ENCODE measurements at regions not wholly inside any gene's neighbourhood (a gene's known extent, or its start where the extent isn't known, plus 50 kb on each side); places are given as distances from the start of the nearest gene placed in this dataset.

DNA sequence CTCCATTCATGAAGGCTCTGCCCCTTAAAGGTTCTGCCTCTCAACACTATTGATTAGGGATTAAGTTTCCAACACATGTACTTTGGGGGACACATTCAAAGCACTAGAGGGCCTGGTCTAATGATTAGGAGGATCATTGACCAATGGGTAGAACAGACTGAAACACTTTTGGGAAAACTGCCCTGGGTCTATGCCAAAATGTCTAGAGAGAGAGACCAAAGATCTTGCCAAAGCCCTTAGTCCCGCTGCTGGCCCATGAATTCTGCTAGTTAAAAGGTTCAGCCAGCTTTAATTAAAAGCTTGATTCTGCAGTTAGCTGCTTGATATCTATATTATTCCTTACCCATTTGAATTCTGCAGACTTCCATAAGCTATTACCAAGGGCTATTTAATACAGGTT is 613.2 kb downstream of the SLC4A3 start:
- no peak for DNase-seq

DNA sequence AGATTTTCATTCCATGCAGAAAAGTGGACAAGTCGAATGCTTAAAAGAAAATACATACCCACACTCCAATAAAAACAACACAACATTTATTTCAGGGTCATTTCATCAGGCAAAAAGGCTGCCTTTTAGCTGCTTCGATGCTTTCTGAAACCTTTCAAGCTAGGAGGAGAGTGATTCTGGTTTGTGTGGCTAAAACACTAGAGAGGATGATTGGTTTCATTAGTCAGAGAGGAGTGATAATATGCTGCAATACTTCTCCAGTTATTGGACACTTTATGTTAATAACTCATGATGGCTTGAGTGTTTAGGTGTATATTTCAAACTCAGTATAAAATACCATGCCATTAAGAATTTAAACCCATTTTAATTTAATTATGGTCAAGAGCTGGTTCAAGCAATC is 614.0 kb downstream of the SLC4A3 start:
- no peak for DNase-seq

DNA sequence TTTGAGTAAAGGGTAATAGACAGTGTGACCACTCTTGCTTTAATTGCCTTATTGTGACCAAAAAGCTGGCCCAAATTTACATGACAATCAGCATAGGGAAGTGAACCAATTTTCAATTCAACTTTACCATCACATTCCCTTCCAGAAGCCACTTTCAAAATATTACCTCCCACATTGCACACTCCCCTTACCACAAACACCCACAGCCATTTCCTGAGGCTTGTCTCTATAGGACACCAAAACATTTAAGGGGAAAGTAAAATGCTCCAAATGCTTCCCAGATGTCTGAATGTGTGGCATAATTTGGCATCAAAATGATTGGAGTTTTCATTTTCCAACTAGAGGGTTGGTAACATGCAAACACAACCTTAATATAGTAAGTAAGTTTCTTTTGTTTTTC is 616.1 kb downstream of the SLC4A3 start:
- no peak for DNase-seq

DNA sequence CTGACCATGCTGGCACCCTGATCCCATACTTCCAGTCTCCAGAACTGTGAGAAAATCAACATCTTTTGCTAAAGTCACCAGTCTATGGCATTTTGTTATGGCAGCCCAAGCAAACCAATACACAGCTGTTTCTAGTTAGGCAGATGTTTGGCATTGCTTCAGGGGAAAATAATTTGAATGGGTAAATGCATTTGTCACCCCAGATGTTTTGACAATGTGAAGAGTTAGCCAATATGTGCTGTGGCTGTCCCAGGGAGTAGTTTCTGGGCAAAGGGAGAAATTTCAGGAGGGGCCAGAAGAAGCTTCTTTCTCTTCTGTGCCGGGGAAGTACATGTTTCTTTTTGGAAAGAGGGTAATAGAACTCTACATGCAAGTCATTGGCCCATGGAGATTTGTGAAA is 619.0 kb downstream of the SLC4A3 start:
- DNase-seq: no peak

DNA sequence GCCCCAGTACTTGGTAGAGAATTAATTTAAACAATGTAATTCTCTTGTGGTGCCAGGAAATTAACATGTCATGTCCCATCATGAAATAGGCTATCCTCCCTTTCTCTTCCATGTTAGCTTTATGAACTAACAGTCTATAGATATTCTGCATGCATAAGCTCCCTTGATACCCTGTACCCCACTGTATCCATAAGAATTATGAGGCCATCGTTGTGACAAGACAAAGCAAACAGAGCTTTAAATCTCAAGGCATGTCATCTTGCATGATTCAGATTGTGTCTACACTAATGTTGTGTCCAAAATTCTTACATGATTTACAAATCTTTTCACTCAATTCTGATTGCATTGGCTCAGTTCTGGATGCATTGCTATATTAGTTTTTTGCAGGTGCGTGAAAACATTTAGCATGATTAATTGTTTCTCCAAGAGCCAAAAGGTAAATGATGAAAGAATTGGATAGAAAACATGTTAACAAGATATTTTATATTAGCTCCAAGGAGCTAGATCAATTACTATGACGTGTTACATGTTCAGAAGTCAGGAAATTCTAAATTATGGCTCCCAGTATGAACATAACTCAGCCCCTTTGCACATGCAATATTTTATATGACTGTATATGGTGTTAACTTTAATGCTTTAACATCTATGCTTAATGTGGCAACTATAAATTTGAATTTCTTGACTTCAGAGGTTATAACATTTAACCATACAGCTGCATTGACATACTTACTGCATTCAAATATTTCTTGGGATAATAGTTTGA is 620.3 kb downstream of the SLC4A3 start:
- DNase-seq: no peak

DNA sequence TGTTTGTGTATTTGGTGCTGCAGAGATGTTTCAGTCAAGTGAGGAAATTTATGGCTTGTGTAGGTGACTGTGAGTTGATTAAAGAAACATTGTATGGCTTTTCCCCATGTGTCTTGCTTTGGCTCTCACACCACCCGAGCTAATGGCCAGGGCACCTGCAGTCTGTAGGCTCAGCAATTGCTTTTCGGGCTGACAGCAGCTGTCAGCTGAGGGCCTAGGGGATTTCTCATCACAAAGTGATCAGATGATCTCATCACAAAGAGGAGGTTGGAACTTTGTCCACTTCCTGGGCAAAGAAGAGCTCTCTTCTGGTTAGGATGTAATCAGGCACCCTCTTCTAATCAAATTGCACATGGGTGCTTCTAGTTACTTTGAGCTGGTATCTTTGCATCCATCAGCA is 632.2 kb downstream of the SLC4A3 start:
- DNase-seq: no peak

DNA sequence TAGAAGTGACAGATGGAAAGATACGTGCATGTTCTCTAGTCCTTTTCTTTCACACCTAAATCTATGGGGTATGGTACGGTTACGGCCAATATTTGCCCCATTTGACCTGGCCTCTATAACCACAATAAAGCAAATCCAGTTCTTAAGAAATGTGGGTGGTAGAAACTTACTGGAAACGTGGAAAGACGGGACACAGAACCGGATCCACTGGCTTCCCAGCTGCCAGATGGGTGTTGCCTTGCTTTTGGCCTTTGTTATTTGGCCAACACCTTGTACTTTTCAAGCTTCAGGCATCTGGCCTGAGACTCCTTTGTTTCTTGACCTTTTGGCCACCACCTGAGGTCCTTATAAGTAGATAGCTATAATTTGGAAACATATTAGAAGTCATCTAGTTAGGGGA is 635.9 kb downstream of the SLC4A3 start:
- no peak for DNase-seq

DNA sequence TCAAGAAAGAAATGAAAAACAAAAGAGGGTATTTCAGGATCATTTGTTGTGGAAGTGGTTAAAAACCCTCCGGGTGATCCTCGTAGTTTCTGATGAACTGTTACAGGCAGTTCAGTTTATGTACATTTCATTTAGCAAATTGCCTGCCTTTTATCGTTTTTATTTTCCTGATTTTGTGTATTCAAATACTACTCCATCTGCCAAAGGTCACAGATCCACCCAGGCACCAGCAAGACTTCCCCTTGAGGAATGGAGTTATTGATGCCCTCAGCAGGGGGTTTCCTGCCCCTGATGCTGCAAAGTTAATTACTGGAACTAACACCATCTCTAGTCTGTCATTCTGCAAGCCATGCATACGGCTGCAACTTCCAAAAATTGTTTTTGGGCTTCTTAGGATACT is 641.9 kb downstream of the SLC4A3 start:
- no peak for DNase-seq

DNA sequence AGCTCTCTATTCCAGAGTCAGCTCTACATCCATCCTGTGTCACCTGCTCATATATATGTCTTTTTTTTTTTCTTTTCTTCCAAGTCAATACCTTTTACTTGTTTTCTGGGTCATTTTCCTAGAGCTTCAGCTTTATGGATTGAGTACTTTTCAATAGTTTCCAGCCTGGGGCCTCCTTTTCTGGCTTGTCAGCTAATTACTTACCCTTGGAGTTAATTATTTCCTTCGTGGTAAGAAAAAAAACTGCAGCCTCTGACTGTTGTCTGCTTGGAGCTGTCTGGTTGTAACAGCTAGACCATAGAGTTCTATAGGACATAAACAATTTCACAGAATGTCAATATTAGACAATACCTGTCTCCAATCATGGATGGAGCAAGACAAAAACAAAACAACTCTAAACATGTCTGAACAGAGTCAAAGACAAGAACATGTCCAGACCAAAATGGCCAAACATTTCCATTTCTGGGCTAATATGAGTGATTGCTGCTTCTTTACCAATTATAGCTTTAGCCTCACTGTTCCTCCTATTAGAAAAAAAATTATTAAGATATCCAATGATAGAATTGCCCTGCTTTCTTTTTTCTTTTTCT is 643.1 kb downstream of the SLC4A3 start:
- no peak for DNase-seq

DNA sequence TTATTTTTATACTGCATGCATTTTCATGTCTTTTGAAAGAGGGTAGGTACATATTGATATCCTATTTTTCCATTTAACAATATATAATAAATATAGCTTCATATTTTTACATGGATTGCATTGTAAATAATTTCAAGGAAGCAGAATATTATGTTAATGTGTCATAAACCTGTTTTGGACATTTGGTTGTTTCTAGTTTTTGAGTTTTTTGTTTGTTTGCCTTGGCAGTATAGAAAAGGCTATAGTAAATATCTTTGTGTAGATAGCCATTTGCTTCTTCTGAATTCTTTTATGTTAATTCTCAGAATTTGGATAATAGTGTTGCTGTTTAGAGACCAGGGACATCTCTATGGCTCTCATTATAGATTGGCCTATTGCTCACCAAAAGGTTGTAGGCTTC is 645.2 kb downstream of the SLC4A3 start:
- no peak for DNase-seq

DNA sequence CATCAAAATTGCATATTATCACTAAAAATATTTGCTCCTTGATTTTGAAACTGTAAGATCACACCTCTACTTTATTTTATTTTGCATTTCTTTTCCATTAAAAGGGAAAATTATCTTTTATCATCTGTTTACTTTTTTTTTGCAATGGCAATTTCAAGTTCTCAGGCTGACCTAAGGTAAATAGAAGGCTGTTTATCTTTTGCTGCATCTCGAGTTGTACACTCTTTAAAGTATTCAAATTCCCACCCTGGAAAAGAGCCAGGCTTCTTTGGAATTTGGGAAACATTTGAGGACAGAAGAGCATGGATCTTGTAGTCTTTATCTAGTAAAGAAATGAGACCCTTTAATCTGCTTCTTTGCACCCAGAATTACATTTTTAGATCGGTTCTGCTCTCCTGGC is 645.7 kb downstream of the SLC4A3 start:
- DNase-seq: no peak

DNA sequence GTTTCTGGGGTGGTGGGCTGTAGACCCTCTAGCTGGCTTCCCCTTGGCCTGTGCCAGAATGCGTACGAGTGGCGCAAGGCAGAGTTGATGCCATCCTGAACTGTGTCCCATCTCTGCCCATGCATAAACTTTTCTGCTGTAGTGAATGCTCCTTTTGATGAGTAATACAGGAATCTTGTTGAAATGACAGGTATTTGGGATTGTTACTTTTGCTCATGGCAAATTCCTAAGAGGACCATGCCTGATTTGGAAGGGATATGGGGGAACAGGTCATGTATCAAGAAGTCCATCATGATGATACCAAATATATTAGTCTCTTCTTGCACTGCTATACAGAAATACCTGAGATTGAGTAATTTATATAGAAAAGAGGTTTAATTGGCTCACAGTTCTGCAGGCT is 648.0 kb downstream of the SLC4A3 start:
- no peak for DNase-seq

DNA sequence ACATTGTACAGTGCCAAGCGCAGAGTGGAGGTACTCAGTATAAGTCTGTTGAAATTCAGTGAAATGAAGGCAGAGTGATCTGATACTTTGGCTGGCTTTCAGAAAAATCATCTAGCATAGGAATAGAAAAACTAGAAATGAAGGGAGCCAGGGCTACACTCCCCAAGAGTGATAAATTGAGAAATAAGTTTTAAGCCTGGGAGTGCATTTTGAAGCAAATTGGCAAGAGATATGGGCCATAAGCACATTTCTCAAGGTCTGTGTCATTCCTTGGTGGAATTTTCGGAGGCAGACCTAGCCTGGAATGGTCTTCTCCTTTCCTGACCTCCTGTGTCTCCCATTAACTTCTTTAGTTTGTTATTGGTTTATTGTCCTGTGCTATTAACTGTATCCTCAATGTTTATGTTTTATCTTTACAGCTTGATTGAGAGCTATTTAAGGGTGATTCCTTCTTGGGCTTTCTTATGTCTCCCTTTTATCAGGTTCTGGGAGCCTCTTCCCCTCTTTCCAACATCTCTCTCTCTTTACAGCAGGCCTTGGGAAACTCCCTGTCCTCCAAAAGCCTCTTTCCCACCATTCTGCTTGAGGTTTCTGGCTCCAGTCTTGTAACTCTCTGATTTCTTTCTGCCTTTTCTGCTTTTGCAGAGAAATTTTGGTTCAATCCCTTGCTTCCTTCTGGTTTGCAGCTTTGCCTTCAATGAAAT is 649.5 kb downstream of the SLC4A3 start:
- DNase-seq: no peak

DNA sequence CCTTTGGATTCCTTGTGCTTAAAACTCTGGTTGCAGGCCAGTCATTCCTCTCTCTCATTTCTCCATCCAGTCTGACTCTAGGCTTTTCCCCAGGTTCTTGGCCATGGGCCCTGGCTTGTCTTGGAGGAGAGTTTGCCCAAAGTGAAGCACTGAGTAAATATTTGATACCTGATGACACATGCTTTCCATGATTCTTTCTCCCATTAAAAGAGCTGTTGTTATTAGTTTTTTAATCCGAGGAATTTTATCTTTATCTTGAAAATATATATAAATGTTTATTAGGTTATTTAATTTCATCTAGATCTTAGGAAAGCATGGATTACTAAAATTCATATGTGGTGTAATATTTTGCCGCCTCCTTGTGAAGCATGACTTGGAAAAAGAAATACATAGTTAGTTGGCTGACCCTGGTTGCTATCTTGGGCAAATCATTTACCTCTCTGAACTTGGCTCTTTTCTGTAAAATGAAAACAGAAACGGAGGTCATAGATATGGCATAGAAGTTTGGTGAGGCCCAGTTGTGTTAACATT is 650.1 kb downstream of the SLC4A3 start:
- DNase-seq: no peak

DNA sequence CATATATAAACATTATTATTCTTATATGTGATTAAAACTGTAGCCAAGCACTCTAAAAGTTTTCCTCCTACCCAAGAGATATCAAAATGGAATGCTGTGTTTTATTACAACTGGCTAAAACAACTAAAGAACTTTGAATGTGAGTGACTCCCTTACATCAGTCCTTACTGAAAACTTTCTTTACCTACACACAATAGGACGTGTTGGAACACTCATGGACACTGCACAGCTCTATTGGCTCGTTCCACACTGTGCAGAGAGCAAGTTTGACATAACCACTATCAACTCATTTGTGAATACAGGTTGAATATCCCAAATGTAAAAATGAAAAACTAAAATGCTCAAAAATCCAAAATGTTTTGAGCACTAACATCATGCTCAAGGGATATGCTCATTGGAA is 650.6 kb downstream of the SLC4A3 start:
- no peak for DNase-seq

DNA sequence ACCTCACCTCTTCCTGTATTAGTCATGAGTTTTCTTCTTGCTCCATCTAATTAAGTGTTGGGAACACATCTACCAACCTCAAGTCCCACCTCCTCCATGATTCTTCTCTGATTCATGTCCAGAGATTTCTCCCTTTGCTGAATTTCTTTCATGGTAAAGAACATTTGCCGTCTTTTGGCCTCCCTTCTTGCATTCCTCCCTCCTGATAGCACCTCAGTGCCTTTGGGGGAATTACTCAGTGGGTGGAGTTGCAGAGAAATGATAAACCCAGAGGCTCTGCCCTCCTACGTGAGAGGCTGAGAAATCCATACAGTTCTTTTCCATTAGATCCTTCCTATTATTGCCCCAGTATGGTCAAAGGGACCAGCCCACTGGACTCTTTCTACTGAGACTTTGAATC is 651.9 kb downstream of the SLC4A3 start:
- no peak for DNase-seq

DNA sequence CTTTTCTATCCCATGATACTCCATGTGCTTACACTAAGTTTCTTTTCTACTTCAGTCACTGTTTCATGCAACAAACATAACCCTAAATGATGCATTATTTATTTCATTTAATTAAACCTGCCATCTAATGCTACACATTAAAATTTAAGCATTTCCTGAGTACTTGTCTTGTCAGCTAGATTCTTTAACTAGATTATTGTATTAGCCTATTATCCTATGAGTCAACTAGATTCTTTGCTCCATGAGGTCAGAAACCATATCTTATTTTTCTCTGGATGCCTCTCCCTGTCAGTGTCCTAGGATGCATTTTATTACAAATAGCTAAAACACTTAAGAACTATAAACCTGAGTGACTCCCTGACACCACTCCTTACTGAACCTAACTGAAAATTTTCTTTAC is 652.4 kb downstream of the SLC4A3 start:
- DNase-seq: no peak

DNA sequence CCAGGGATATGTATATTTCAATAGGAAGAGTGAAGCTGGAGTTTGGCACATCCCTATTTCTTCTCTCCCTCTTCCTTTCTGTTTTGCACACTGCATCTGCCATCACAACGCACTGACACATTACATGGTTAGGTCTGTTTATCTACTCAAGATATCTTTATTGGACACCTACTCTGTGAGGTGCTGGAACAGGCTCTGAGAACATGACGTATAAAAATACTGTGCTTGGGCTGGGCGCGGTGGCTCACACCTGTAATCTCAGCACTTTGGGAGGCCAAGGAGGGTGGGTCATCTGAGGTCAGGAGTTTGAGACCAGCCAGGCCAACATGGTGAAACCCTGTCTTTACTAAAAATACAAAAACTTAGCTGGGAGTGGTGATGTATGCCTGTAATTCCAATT is 653.3 kb downstream of the SLC4A3 start:
- DNase-seq: no peak

DNA sequence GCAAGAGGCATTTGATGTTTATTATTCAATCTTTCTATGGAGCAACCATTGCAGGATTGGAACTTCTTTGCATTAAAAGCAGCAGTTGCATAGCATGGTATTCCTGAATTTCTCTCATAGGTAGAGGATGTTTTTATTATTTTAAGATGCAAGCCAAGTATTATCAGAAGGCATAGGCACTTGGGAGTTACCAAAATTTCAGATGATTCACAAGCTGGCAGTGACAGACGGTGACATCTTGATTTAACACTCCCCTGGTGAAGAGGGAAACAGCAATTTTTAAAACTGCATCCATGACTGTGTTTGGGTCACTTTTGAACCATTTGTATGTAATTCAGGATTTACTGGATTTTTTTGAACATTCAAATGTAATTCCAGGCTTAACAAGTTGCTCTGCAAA is 654.3 kb downstream of the SLC4A3 start:
- DNase-seq: no peak

DNA sequence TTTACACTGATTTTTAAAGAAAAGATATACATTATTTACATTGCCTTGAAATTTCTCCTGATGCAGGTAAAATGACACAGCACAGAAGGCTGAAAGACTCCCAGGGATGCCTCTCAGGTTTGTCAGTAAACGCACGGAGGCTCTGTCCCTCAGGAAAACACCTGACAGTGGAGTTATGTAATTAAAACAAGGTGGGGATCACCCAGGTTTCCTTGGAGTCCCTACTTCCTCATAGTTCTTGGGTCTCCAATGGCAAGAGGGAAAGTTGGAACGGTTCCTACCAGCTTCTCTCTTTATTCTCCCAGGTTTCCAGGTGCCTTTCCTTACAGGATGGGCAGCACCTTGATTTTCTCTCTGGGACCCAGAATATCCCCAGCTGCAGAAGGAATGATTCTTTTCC is 654.8 kb downstream of the SLC4A3 start:
- no peak for DNase-seq

DNA sequence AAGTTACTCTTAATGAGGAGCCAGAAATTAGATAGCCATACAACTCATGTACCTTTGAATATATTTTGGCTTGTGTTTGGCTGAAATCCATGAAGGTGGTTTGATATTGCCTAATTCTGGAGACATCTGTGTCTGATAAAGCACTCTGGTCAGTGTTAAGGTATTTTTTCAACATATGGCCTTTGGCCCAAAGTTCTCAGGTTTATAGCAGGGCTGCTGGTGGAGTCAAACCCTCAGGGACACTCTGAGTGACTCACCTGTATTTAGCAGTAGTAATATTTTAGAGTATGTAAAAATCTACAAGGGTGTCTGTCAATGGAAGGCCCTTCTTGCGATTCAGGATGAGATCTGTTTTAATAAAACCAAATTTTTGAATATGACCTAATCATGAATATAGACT is 666.5 kb downstream of the SLC4A3 start:
- DNase-seq: no peak

DNA sequence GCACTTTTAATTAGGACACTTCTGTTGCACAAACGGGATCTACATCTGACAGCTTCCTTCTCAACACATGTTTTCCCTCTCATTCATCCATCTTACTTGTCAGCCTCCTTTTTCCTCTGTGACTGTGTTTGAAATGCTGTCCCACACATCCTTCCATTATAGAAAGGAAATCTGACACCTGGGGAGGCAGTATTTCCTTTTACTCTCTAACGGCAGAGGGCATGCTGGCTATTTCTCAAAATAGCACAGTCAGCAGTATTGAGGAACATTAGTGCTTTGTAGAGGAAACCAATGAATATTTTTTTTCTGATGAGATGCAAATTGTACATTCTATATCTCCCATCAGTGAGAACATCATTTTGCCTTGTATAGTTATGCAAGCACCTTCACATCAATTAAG is 668.7 kb downstream of the SLC4A3 start:
- no peak for DNase-seq

DNA sequence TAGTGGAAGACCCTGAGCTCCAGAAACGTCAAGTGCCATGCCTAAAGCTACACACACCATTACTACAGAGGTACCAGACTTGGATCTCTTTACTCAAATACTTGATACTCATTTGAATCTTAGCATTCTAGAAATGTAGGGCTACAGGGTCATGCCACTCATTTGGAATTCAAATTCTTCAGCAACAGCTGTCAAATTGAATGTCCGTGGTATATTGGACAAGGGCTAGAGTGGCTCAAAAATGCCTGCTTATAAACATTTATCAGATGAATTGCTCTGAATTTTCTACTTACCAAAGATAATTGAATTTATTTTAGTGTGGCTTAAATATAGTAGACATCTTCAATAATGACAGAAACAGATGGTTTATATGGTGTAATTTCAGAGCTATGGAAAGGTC is 669.7 kb downstream of the SLC4A3 start:
- no peak for DNase-seq

DNA sequence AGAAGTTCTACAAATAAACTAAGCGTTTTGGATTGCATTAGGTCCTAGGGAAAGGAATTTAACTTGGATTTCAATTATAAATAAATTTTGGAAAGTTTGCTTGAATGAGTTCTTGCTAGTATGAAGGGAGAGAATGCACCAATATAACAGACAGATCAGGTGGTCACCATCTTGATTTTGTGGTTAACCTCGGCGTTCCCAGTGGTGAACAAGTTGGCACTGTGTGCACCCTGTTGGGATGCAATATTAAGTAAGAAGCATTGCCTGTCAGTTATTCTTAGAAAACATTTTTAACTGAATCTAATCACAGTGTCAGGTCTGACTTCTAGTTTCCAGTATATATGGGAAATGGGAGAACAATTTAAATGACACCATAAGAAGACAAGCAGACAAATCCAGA is 673.4 kb downstream of the SLC4A3 start:
- DNase-seq: no peak
